PC-3 (cell line): ENCODE measurements at regions not wholly inside any gene's neighbourhood (a gene's known extent, or its start where the extent isn't known, plus 50 kb on each side); places are given as distances from the start of the nearest gene placed in this dataset.

Source experiments
- CTCF ChIP-seq: fragments of 300-600 bp; sonication (generic); conservative IDR thresholded peaks from 2 replicates; pipeline ENCODE4 v1.5.1; 2017; ENCODE audit warnings: antibody characterized with exemption, low read depth, mild to moderate bottlenecking, low read length
- EZH2phosphoT487 ChIP-seq: fragments of 300-600 bp; sonication (generic); IDR thresholded peaks from 2 replicates; pipeline ENCODE4 v1.6.1; 2018; ENCODE audit warnings: mild to moderate bottlenecking, antibody characterized with exemption, low read length, borderline replicate concordance

GRCh38 chr2:181786371-181787228, 104.9 kb upstream of the ITPRID2 start:
- TF ChIP-seq EZH2phosphoT487, result no peak
- no peak for TF ChIP-seq CTCF
